Mesenchymal stem cell (in vitro differentiated cells and primary cell): ENCODE measurements at regions not wholly inside any gene's neighbourhood (a gene's known extent, or its start where the extent isn't known, plus 50 kb on each side); places are given as distances from the start of the nearest gene placed in this dataset.

Source experiments
- DNase-seq: peaks from one replicate; pipeline ENCODE4 v3.0.0-alpha.2; 2013
- H2AFZ ChIP-seq: one replicate; pipeline ENCODE4 v1.6.1; 2013; ENCODE audit warnings: low read depth, mild to moderate bottlenecking, control low read depth, inconsistent platforms, low read length, moderate library complexity
- H2AK5ac ChIP-seq: 2 replicates; pipeline ENCODE4 v1.6.1; 2013; ENCODE audit warnings: low read length, moderate library complexity, mild to moderate bottlenecking, inconsistent platforms; ENCODE audit not compliant: severe bottlenecking
- H2BK120ac ChIP-seq: one replicate; pipeline ENCODE4 v1.6.1; 2013; ENCODE audit warnings: low read depth, mild to moderate bottlenecking, inconsistent platforms, low read length, moderate library complexity
- H2BK12ac ChIP-seq, 2 experiments: one replicate each; pipeline ENCODE4 v1.6.1; 2013; ENCODE audit warnings: inconsistent platforms in 2 of 2, low read length in 2 of 2, mild to moderate bottlenecking in 2 of 2, moderate library complexity in 2 of 2, control low read depth in 1 of 2
- H2BK15ac ChIP-seq: one replicate; pipeline ENCODE4 v1.6.1; 2013; ENCODE audit warnings: mild to moderate bottlenecking, low read depth, inconsistent platforms; ENCODE audit not compliant: poor library complexity, severe bottlenecking
- H2BK5ac ChIP-seq: 2 replicates; pipeline ENCODE4 v1.6.1; 2013; ENCODE audit warnings: low read depth, mild to moderate bottlenecking, low read length, control low read depth, inconsistent platforms; ENCODE audit not compliant: poor library complexity, severe bottlenecking
- H3K14ac ChIP-seq, 2 experiments: one replicate each; pipeline ENCODE4 v1.6.1; 2013; ENCODE audit warnings: inconsistent platforms in 2 of 2, low read length in 2 of 2, control low read depth in 1 of 2, mild to moderate bottlenecking in 1 of 2, moderate library complexity in 1 of 2
- H3K18ac ChIP-seq, 2 experiments: one replicate each; pipeline ENCODE4 v1.6.1; 2013; ENCODE audit warnings: inconsistent platforms in 2 of 2, low read length in 2 of 2, control low read depth in 1 of 2, low read depth in 1 of 2, mild to moderate bottlenecking in 1 of 2
- H3K23ac ChIP-seq, 2 experiments: one replicate each; pipeline ENCODE4 v1.6.1; 2013; ENCODE audit warnings: inconsistent platforms in 2 of 2, low read length in 2 of 2, mild to moderate bottlenecking in 2 of 2, moderate library complexity in 2 of 2, control low read depth in 1 of 2
- H3K27ac ChIP-seq: 2 replicates; pipeline ENCODE4 v1.5.1; 2013; ENCODE audit warnings: mild to moderate bottlenecking, moderate library complexity, low read length, control low read depth, inconsistent platforms; ENCODE audit not compliant: poor library complexity, severe bottlenecking
- H3K27me3 ChIP-seq, 2 experiments: 2 replicates each; pipeline versions ENCODE4 v1.6.1 to v1.7.0; 2013; ENCODE audit warnings: low read length in 2 of 2, mild to moderate bottlenecking in 2 of 2, moderate library complexity in 2 of 2, control low read depth in 1 of 2, inconsistent platforms in 1 of 2; ENCODE audit not compliant: control insufficient read depth in 1 of 2, insufficient read depth in 1 of 2
- H3K36me3 ChIP-seq, 2 experiments: 2 replicates each; pipeline versions ENCODE4 v1.6.1 to v1.7.0; 2013; ENCODE audit warnings: low read length in 2 of 2, control low read depth in 1 of 2, inconsistent platforms in 1 of 2, low read depth in 1 of 2, mild to moderate bottlenecking in 1 of 2; ENCODE audit not compliant: insufficient read depth in 2 of 2, control insufficient read depth in 1 of 2
- H3K4ac ChIP-seq, 2 experiments: one replicate each; pipeline ENCODE4 v1.6.1; 2013; ENCODE audit warnings: inconsistent platforms in 2 of 2, low read length in 2 of 2, mild to moderate bottlenecking in 2 of 2, moderate library complexity in 2 of 2, control low read depth in 1 of 2, low read depth in 1 of 2
- H3K4me1 ChIP-seq: 2 replicates; pipeline ENCODE4 v1.6.1; 2013; ENCODE audit warnings: low read depth, low read length, control low read depth; ENCODE audit not compliant: control insufficient read depth, insufficient read depth
- H3K4me2 ChIP-seq: 2 replicates; pipeline ENCODE4 v1.6.1; 2013; ENCODE audit warnings: low read length, mild to moderate bottlenecking, inconsistent platforms; ENCODE audit not compliant: poor library complexity, severe bottlenecking
- H3K4me3 ChIP-seq, 2 experiments: 2 replicates each; pipeline versions ENCODE4 v1.5.1 to v1.7.0; 2013; ENCODE audit warnings: low read length in 2 of 2, mild to moderate bottlenecking in 2 of 2, control low read depth in 1 of 2, low read depth in 1 of 2; ENCODE audit not compliant: insufficient read depth in 1 of 2
- H3K79me1 ChIP-seq: replicated peaks from 2 replicates; pipeline ENCODE4 v1.6.1; 2013; ENCODE audit warnings: mild to moderate bottlenecking, control low read depth, low read length, inconsistent platforms; ENCODE audit not compliant: poor library complexity, severe bottlenecking
- H3K9ac ChIP-seq: 2 replicates; pipeline ENCODE4 v1.7.0; 2013; ENCODE audit warnings: mild to moderate bottlenecking, low read length, moderate library complexity
- H3K9me3 ChIP-seq: 2 replicates; pipeline ENCODE4 v1.7.0; 2013; ENCODE audit warnings: mild to moderate bottlenecking, low read length; ENCODE audit not compliant: control insufficient read depth
- H4K8ac ChIP-seq: one replicate; pipeline ENCODE4 v1.6.1; 2013; ENCODE audit warnings: inconsistent platforms, mild to moderate bottlenecking, low read length, moderate library complexity
- H4K91ac ChIP-seq: one replicate; pipeline ENCODE4 v1.6.1; 2013; ENCODE audit warnings: mild to moderate bottlenecking, low read length, inconsistent platforms
- WGBS: methylation state at CpG from one replicate; pipeline ENCODE4 v1.1.7; 2013; ENCODE audit warnings: mixed read lengths; 5-methylcytosine and 5-hydroxymethylcytosine counted together

GRCh38 chr10:90674461-90674860, 183.4 kb downstream of the HTR7 start:
- H3K18ac ChIP-seq = no peak overlapping the region
- no peaks in the 10 kb centered on the region for H3K79me1 ChIP-seq
- no peaks in the 10 kb centered on the region for H3K4me1 ChIP-seq
- H2BK120ac ChIP-seq = no peak overlapping the region
- H2BK15ac ChIP-seq = no peak overlapping the region
- H3K27ac ChIP-seq = no peak overlapping the region
- no peaks in the 10 kb centered on the region for H3K27me3 ChIP-seq
- H2AK5ac ChIP-seq = no peak overlapping the region
- H3K14ac ChIP-seq = no peak overlapping the region
- H3K9ac ChIP-seq = peak overlapping the region; percentile 33
- H3K36me3 ChIP-seq = no peaks in the 10 kb centered on the region
- no peak overlapping the region for H2BK12ac ChIP-seq
- WGBS = no CpG with 5 or more reads among the region's 1 CpG
- H4K91ac ChIP-seq = no peak overlapping the region
- no peak overlapping the region for H3K4me3 ChIP-seq
- H2AFZ ChIP-seq = no peak overlapping the region
- DNase-seq = no peak
- no peaks in the 10 kb centered on the region for H3K9me3 ChIP-seq
- no peak overlapping the region for H4K8ac ChIP-seq
- no peak overlapping the region for H3K23ac ChIP-seq
- no peak overlapping the region for H3K4me2 ChIP-seq
- H3K4ac ChIP-seq = no peak overlapping the region
- H2BK5ac ChIP-seq = no peak overlapping the region

- Histone ChIP-seq H3K27ac (no peak overlapping the region), H3K4ac (no peak overlapping the region), H2BK5ac (no peak overlapping the region), H3K4me3 (no peak overlapping the region), H2AFZ (no peak overlapping the region), H3K18ac (no peak overlapping the region), H2AK5ac (no peak overlapping the region), H4K91ac (no peak overlapping the region), H3K36me3 (no peaks in the 10 kb centered on the region), H2BK120ac (no peak overlapping the region), H2BK12ac (no peak overlapping the region), H3K9ac (peak overlapping the region; percentile 33), H3K14ac (no peak overlapping the region), H3K27me3 (no peaks in the 10 kb centered on the region), H3K4me1 (no peaks in the 10 kb centered on the region), H3K4me2 (no peak overlapping the region), H2BK15ac (no peak overlapping the region), H3K9me3 (no peaks in the 10 kb centered on the region), H3K79me1 (no peaks in the 10 kb centered on the region), H3K23ac (no peak overlapping the region), H4K8ac (no peak overlapping the region)
- 57% methylated on average over 5 of the region's 5 CpGs for WGBS
- peak; percentile 86 for DNase-seq
Observed at GRCh38 chr10:90674928-90675327, 182.9 kb downstream of the HTR7 start.

GRCh38 chr10:90675621-90676020, 182.2 kb downstream of the HTR7 start:
- Histone ChIP-seq H3K4me2 (no peak overlapping the region), H3K27me3 (no peaks in the 10 kb centered on the region), H3K4me3 (no peak overlapping the region), H2BK5ac (no peak overlapping the region), H3K14ac (no peak overlapping the region), H2AK5ac (no peak overlapping the region), H2BK12ac (no peak overlapping the region), H4K8ac (no peak overlapping the region), H3K9ac (no peak overlapping the region), H3K36me3 (no peaks in the 10 kb centered on the region), H3K27ac (no peak overlapping the region), H3K18ac (no peak overlapping the region), H4K91ac (no peak overlapping the region), H2BK15ac (no peak overlapping the region), H2BK120ac (no peak overlapping the region), H3K9me3 (no peaks in the 10 kb centered on the region), H3K79me1 (no peaks in the 10 kb centered on the region), H2AFZ (no peak overlapping the region), H3K23ac (no peak overlapping the region), H3K4me1 (no peaks in the 10 kb centered on the region), H3K4ac (no peak overlapping the region)
- DNase-seq = peak; percentile 24
- WGBS = 100% methylated on average over 1 of the region's 2 CpGs
